SK-N-SH (cell line): ENCODE measurements at regions not wholly inside any gene's neighbourhood (a gene's known extent, or its start where the extent isn't known, plus 50 kb on each side); places are given as distances from the start of the nearest gene placed in this dataset.

Source experiments
- CTCF ChIP-seq: fragments of 200-600 bp; sonication (generic); IDR thresholded peaks from 2 replicates; pipeline ENCODE4 v1.6.1; 2017; ENCODE audit warnings: antibody characterized with exemption, mild to moderate bottlenecking, moderate library complexity
- EP300 ChIP-seq, 2 experiments: IDR thresholded peaks; 2 replicates each; pipeline versions ENCODE4 v1.4.0 to v1.6.1; 2012; ENCODE audit warnings: borderline replicate concordance in 1 of 2, low read depth in 1 of 2, low read length in 1 of 2
- FOXJ3 ChIP-seq: sonication (generic); formaldehyde crosslinking; IDR thresholded peaks from 2 replicates; pipeline ENCODE4 v1.5.1; 2020; ENCODE audit warnings: mild to moderate bottlenecking, missing genetic modification reagents
- JUND ChIP-seq: IDR thresholded peaks from 2 replicates; pipeline ENCODE4 v1.4.0; 2012
- RCOR1 ChIP-seq: fragments of 150-350 bp; IDR thresholded peaks from 2 replicates; pipeline ENCODE4 v1.6.1; 2017; ENCODE audit warnings: antibody characterized with exemption, low read length
- REST ChIP-seq: IDR thresholded peaks from 2 replicates; pipeline ENCODE4 v1.6.1; 2012; ENCODE audit warnings: mild to moderate bottlenecking, low read depth, low read length, moderate library complexity
- SMC3 ChIP-seq: IDR thresholded peaks from 2 replicates; pipeline ENCODE4 v1.6.1; 2012; ENCODE audit warnings: low read depth, low read length, improper control_type of control experiment
- TAF1 ChIP-seq: IDR thresholded peaks from 2 replicates; pipeline ENCODE4 v1.6.1; 2012; ENCODE audit warnings: low read depth, mild to moderate bottlenecking, low read length, moderate library complexity, borderline replicate concordance

DNA sequence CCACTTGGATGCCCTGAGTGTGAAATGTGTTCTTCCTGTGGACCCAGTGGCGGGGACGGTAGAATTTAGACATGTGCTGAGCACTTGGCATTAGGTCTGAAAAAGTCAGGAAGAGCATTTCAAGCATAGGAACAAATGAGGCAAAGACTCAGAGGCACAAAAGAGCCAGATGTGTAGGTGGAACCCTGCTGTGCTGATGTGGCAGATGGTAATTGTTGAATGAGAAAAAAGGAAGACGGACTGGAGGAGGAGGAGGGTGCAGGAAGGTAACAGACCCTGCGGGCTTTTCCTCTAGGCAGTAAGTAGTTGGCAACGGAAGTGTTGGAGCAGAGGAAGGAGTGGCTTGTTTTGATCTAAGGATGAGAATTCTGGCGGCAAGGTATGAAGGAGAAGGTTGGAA, 985.8 kb downstream of the TBC1D22A start:
- TF ChIP-seq CTCF (no peak), JUND (no peak), TAF1 (no peak), REST (no peak), RCOR1 (no peak), EP300 (IDR thresholded peaks at IDR 0.05; ENCODE audit: borderline replicate concordance in 1 of 2, low read depth in 1 of 2, low read length in 1 of 2) (no peak), SMC3 (no peak), FOXJ3 (no peak)
